Tibial nerve (tissue), 4 donors: ENCODE measurements at regions not wholly inside any gene's neighbourhood (a gene's known extent, or its start where the extent isn't known, plus 50 kb on each side); places are given as distances from the start of the nearest gene placed in this dataset.

Experiments used
- CTCF ChIP-seq, 5 experiments: fragments of 200-600 bp in 3 of 5; fragments of 450-650 bp in 2 of 5; sonication (generic) in 3 of 5; IDR thresholded peaks; one replicate each; pipeline ENCODE4 v1.5.1; 2016 to 2019; ENCODE audit warnings: antibody characterized with exemption in 5 of 5, mild to moderate bottlenecking in 3 of 5, moderate library complexity in 2 of 5
- EP300 ChIP-seq, 2 donors: sonication (generic); formaldehyde crosslinking; IDR thresholded peaks; one replicate each; pipeline ENCODE4 v1.6.1; 2017; ENCODE audit warnings: antibody characterized with exemption in 2 of 2, mild to moderate bottlenecking in 1 of 2

- TF ChIP-seq EP300 (IDR thresholded peaks at IDR 0.05): no peak
- no peak for TF ChIP-seq CTCF (IDR thresholded peaks at IDR 0.05)
These were observed 66.1 kb upstream of the HGFAC start for GRCh38 chr4:3375688-3376087.
